WTC11 (cell line): ENCODE measurements at regions not wholly inside any gene's neighbourhood (a gene's known extent, or its start where the extent isn't known, plus 50 kb on each side); places are given as distances from the start of the nearest gene placed in this dataset.

Experiments used
- ATAC-seq: fragments of 200-7000 bp; cut with Tn5 transposase; 2 replicates; pipeline ENCODE4 v1.10.0; 2021; ENCODE audit warnings: mild to moderate bottlenecking, moderate library complexity
- CTCF ChIA-PET: fragments of 300-600 bp; sonication (Branson Sonifier 250); formaldehyde crosslinking; loops from one replicate; lab custom pipeline; 2021; ENCODE audit warnings: antibody characterized with exemption; lab: Charles Lee
- POLR2A ChIA-PET: fragments of 350-600 bp; sonication (Branson Sonifier 250); formaldehyde crosslinking; loops from one replicate; lab custom pipeline; 2021; ENCODE audit warnings: antibody characterized with exemption; lab: Charles Lee
- DNase-seq: peaks from one replicate; pipeline ENCODE4 v3.0.0; 2021; ENCODE audit warnings: low spot score
- H3K27ac Mint-ChIP-seq: 2 replicates; pipeline ENCODE4 v1.8.0; 2021; ENCODE audit warnings: mixed read lengths
- H3K27me3 Mint-ChIP-seq: 2 replicates; pipeline ENCODE4 v1.8.0; 2021; ENCODE audit warnings: low read depth, mild to moderate bottlenecking, moderate library complexity, mixed read lengths
- H3K36me3 Mint-ChIP-seq: 2 replicates; pipeline ENCODE4 v1.8.0; 2021; ENCODE audit warnings: mixed read lengths
- H3K4me1 Mint-ChIP-seq: 2 replicates; pipeline ENCODE4 v1.8.0; 2022; ENCODE audit warnings: mixed read lengths
- H3K4me3 Mint-ChIP-seq: 2 replicates; pipeline ENCODE4 v1.8.0; 2021; ENCODE audit warnings: mild to moderate bottlenecking, moderate library complexity, mixed read lengths
- H3K9me3 Mint-ChIP-seq: 2 replicates; pipeline ENCODE4 v1.8.0; 2021; ENCODE audit warnings: mixed read lengths
- NR2C2 ChIP-seq: sonication (generic); formaldehyde crosslinking; IDR thresholded peaks from 2 replicates; pipeline ENCODE4 v1.8.0; 2022; ENCODE audit warnings: mild to moderate bottlenecking, missing genetic modification reagents
- NR3C1 ChIP-seq: sonication (generic); formaldehyde crosslinking; conservative IDR thresholded peaks from 2 replicates; pipeline ENCODE4 v1.8.1; 2023; ENCODE audit warnings: low read depth, mild to moderate bottlenecking, missing genetic modification reagents
- RELA ChIP-seq: sonication (generic); formaldehyde crosslinking; IDR thresholded peaks from 2 replicates; pipeline ENCODE4 v1.8.1; 2022; ENCODE audit warnings: missing genetic modification reagents, mild to moderate bottlenecking, borderline replicate concordance
- SMAD3 ChIP-seq: sonication (generic); formaldehyde crosslinking; IDR thresholded peaks from 2 replicates; pipeline ENCODE4 v1.8.0; 2022; ENCODE audit warnings: missing genetic modification reagents, mild to moderate bottlenecking, borderline replicate concordance
- SMAD4 ChIP-seq: sonication (generic); formaldehyde crosslinking; IDR thresholded peaks from 2 replicates; pipeline ENCODE4 v1.8.0; 2022; ENCODE audit warnings: mild to moderate bottlenecking, missing genetic modification reagents
- ZNF396 ChIP-seq: fragments of 250-450 bp; sonication (Bioruptor Pico); IDR thresholded peaks from 2 replicates; pipeline ENCODE4 v1.8.0; 2021; ENCODE audit warnings: mild to moderate bottlenecking, moderate library complexity, borderline replicate concordance
- TF ChIP-seq, protein P1 (sequence below): sonication (generic); formaldehyde crosslinking; IDR thresholded peaks from 2 replicates; pipeline ENCODE4 v1.8.0; 2023; ENCODE audit warnings: mild to moderate bottlenecking, missing genetic modification reagents
- TF ChIP-seq, protein P2 (sequence below): sonication (generic); formaldehyde crosslinking; IDR thresholded peaks from 2 replicates; pipeline ENCODE4 v1.8.1; 2023; ENCODE audit warnings: mild to moderate bottlenecking, missing genetic modification reagents, moderate library complexity
- TF ChIP-seq, protein P3 (sequence below): sonication (generic); formaldehyde crosslinking; IDR thresholded peaks from 2 replicates; pipeline ENCODE4 v1.8.0; 2022; ENCODE audit warnings: mild to moderate bottlenecking, missing genetic modification reagents
- TF ChIP-seq, protein P4 (sequence below): sonication (generic); formaldehyde crosslinking; IDR thresholded peaks from 2 replicates; pipeline ENCODE4 v1.8.1; 2023; ENCODE audit warnings: mild to moderate bottlenecking, missing genetic modification reagents
- TF ChIP-seq, protein P5 (sequence below): sonication (generic); formaldehyde crosslinking; IDR thresholded peaks from 2 replicates; pipeline ENCODE4 v1.8.1; 2023; ENCODE audit warnings: mild to moderate bottlenecking, missing genetic modification reagents
- TF ChIP-seq, protein P6 (sequence below): sonication (generic); formaldehyde crosslinking; IDR thresholded peaks from 2 replicates; pipeline ENCODE4 v1.8.0; 2023; ENCODE audit warnings: missing genetic modification reagents, mild to moderate bottlenecking, borderline replicate concordance
- TF ChIP-seq, protein P7 (sequence below): fragments of 250-450 bp; sonication (Bioruptor Pico); IDR thresholded peaks from 2 replicates; pipeline ENCODE4 v1.9.0; 2021; ENCODE audit warnings: mild to moderate bottlenecking
- TF ChIP-seq, protein P8 (sequence below): fragments of 250-450 bp; sonication (Bioruptor Pico); conservative IDR thresholded peaks from 2 replicates; pipeline ENCODE4 v1.9.0; 2021; ENCODE audit warnings: mild to moderate bottlenecking

DNA sequence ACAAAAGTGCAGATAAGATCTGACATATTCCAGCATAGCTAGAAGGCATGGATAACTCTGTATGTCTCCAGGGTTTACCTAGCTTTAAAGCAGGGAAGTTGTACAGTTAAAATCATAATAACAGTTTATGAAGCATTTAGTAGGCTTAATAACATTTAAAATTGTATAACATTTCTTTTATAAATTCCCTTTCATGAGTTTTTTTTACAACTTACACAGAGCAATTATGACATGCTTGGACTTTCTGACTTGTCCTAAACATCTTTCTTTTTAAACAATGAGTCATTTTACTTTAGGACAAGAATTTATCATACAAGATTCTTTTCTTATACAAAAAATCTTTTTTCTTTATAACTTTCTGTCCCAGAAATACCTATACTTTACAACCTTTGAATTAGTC lies 408.5 kb upstream of the NEGR1 start (continued):
- TF ChIP-seq, protein P1, sequence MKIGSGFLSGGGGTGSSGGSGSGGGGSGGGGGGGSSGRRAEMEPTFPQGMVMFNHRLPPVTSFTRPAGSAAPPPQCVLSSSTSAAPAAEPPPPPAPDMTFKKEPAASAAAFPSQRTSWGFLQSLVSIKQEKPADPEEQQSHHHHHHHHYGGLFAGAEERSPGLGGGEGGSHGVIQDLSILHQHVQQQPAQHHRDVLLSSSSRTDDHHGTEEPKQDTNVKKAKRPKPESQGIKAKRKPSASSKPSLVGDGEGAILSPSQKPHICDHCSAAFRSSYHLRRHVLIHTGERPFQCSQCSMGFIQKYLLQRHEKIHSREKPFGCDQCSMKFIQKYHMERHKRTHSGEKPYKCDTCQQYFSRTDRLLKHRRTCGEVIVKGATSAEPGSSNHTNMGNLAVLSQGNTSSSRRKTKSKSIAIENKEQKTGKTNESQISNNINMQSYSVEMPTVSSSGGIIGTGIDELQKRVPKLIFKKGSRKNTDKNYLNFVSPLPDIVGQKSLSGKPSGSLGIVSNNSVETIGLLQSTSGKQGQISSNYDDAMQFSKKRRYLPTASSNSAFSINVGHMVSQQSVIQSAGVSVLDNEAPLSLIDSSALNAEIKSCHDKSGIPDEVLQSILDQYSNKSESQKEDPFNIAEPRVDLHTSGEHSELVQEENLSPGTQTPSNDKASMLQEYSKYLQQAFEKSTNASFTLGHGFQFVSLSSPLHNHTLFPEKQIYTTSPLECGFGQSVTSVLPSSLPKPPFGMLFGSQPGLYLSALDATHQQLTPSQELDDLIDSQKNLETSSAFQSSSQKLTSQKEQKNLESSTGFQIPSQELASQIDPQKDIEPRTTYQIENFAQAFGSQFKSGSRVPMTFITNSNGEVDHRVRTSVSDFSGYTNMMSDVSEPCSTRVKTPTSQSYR (CRISPR knock-in tag) = no peak
- TF ChIP-seq SMAD3 (CRISPR knock-in tag) = no peak
- TF ChIP-seq, protein P2, sequence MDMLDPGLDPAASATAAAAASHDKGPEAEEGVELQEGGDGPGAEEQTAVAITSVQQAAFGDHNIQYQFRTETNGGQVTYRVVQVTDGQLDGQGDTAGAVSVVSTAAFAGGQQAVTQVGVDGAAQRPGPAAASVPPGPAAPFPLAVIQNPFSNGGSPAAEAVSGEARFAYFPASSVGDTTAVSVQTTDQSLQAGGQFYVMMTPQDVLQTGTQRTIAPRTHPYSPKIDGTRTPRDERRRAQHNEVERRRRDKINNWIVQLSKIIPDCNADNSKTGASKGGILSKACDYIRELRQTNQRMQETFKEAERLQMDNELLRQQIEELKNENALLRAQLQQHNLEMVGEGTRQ (CRISPR knock-in tag) = no peak
- TF ChIP-seq RELA (CRISPR knock-in tag) = no peak
- no peak for TF ChIP-seq NR3C1 (CRISPR knock-in tag)
- TF ChIP-seq, protein P3, sequence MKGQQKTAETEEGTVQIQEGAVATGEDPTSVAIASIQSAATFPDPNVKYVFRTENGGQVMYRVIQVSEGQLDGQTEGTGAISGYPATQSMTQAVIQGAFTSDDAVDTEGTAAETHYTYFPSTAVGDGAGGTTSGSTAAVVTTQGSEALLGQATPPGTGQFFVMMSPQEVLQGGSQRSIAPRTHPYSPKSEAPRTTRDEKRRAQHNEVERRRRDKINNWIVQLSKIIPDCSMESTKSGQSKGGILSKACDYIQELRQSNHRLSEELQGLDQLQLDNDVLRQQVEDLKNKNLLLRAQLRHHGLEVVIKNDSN (CRISPR knock-in tag) = no peak
- TF ChIP-seq, all 79 proteins: peak for 0

DNA sequence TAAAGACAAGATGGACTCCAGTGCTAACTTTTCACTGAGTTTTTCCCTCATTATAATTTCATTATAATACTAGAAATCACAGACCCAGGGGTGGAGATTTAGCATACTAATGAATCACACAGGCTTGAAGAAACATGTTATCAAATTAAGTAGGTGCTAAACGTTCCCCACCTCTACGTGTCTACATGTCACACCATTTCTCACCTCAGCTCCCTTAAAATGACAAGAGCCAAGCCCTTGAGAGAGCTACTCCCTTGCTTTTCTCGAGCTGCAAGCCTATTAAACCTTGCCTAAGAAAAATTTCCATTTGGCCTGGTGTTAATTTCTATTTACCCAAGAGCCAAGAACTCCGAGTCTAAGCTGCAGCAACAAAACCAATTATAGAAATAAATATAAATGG lies 396.3 kb upstream of the NEGR1 start:
- no peaks in the 10 kb centered on the region for H3K27me3 Mint-ChIP-seq
- no peak for DNase-seq
- ChIA-PET POLR2A (no interaction called here), CTCF (no interaction called here)
- H3K4me3 Mint-ChIP-seq = no peak overlapping the region
- H3K9me3 Mint-ChIP-seq = no peaks in the 10 kb centered on the region
- no peaks in the 10 kb centered on the region for H3K36me3 Mint-ChIP-seq
- TF ChIP-seq, protein P4, sequence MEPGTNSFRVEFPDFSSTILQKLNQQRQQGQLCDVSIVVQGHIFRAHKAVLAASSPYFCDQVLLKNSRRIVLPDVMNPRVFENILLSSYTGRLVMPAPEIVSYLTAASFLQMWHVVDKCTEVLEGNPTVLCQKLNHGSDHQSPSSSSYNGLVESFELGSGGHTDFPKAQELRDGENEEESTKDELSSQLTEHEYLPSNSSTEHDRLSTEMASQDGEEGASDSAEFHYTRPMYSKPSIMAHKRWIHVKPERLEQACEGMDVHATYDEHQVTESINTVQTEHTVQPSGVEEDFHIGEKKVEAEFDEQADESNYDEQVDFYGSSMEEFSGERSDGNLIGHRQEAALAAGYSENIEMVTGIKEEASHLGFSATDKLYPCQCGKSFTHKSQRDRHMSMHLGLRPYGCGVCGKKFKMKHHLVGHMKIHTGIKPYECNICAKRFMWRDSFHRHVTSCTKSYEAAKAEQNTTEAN (CRISPR knock-in tag) = no peak
- no peak for TF ChIP-seq SMAD4 (CRISPR knock-in tag)
- TF ChIP-seq, protein P5, sequence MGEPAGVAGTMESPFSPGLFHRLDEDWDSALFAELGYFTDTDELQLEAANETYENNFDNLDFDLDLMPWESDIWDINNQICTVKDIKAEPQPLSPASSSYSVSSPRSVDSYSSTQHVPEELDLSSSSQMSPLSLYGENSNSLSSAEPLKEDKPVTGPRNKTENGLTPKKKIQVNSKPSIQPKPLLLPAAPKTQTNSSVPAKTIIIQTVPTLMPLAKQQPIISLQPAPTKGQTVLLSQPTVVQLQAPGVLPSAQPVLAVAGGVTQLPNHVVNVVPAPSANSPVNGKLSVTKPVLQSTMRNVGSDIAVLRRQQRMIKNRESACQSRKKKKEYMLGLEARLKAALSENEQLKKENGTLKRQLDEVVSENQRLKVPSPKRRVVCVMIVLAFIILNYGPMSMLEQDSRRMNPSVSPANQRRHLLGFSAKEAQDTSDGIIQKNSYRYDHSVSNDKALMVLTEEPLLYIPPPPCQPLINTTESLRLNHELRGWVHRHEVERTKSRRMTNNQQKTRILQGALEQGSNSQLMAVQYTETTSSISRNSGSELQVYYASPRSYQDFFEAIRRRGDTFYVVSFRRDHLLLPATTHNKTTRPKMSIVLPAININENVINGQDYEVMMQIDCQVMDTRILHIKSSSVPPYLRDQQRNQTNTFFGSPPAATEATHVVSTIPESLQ (CRISPR knock-in tag) = no peak
- TF ChIP-seq, all 79 proteins: peak for 0
- H3K4me1 Mint-ChIP-seq = peaks cover 33% of the 10 kb centered on the region
- ATAC-seq = no peak
- H3K27ac Mint-ChIP-seq = no peak overlapping the region

DNA sequence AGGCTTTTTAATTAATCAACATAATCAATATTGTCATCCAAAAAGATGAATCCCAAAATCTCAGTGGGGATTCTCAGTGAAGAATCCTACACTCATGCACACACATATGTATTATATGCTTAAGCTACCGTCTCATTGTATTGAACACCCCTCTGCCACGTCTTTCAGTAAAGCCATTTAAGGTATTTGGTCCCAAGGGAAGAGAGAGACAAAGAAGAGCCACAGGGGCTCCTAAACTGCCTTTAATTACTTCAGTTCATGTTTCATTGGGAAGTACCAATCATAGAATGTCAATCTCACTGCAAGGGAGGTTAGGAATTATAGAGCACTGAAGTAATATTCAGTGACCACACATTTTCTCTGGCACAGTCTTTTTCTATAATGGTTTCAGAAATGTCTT lies 388.6 kb upstream of the NEGR1 start:
- H3K4me1 Mint-ChIP-seq = peaks cover 13% of the 10 kb centered on the region
- TF ChIP-seq, protein P6, sequence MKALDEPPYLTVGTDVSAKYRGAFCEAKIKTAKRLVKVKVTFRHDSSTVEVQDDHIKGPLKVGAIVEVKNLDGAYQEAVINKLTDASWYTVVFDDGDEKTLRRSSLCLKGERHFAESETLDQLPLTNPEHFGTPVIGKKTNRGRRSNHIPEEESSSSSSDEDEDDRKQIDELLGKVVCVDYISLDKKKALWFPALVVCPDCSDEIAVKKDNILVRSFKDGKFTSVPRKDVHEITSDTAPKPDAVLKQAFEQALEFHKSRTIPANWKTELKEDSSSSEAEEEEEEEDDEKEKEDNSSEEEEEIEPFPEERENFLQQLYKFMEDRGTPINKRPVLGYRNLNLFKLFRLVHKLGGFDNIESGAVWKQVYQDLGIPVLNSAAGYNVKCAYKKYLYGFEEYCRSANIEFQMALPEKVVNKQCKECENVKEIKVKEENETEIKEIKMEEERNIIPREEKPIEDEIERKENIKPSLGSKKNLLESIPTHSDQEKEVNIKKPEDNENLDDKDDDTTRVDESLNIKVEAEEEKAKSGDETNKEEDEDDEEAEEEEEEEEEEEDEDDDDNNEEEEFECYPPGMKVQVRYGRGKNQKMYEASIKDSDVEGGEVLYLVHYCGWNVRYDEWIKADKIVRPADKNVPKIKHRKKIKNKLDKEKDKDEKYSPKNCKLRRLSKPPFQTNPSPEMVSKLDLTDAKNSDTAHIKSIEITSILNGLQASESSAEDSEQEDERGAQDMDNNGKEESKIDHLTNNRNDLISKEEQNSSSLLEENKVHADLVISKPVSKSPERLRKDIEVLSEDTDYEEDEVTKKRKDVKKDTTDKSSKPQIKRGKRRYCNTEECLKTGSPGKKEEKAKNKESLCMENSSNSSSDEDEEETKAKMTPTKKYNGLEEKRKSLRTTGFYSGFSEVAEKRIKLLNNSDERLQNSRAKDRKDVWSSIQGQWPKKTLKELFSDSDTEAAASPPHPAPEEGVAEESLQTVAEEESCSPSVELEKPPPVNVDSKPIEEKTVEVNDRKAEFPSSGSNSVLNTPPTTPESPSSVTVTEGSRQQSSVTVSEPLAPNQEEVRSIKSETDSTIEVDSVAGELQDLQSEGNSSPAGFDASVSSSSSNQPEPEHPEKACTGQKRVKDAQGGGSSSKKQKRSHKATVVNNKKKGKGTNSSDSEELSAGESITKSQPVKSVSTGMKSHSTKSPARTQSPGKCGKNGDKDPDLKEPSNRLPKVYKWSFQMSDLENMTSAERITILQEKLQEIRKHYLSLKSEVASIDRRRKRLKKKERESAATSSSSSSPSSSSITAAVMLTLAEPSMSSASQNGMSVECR (CRISPR knock-in tag) = no peak
- TF ChIP-seq, protein P7, sequence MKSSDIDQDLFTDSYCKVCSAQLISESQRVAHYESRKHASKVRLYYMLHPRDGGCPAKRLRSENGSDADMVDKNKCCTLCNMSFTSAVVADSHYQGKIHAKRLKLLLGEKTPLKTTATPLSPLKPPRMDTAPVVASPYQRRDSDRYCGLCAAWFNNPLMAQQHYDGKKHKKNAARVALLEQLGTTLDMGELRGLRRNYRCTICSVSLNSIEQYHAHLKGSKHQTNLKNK (CRISPR knock-in tag) = no peak
- TF ChIP-seq NR2C2 = no peak
- TF ChIP-seq ZNF396 = no peak
- TF ChIP-seq, protein P8, sequence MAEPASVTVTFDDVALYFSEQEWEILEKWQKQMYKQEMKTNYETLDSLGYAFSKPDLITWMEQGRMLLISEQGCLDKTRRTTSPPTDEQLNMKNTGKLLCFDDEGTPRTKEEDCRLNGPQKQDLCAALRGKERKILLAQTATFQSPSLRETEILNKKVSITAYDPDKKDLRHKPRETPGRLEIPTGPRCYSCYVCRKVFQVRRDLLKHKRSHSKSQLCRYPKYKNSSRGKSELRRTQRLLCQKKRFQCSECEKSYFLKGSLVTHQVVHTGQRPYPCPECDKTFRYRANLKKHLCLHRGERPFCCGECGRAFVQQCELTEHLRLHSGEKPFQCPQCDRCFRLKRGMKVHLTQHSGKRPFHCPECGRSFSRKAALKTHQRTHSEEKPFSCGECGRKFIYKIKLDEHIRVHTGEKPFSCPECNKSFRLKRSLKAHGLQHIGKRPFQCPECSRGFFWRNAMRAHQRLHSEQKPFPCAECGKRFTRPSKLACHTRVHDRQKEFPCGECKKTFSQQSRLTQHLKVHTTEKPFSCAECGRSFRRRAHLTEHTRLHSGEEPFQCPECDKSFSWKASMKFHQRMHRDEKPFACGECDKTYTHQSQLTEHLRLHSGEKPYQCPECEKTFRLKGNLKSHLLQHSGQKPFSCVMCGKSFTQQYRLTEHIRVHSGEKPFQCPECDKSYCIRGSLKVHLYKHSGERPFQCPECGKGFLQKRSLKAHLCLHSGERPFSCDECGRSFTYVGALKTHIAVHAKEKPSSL = no peak
- POLR2A ChIA-PET = no interaction called here
- no peaks in the 10 kb centered on the region for H3K27me3 Mint-ChIP-seq
- ATAC-seq (peak; percentile 85), DNase-seq (no peak)
- no peak overlapping the region for H3K4me3 Mint-ChIP-seq
- CTCF ChIA-PET = no interaction called here
- H3K36me3 Mint-ChIP-seq = no peaks in the 10 kb centered on the region
- no peaks in the 10 kb centered on the region for H3K9me3 Mint-ChIP-seq
- no peak overlapping the region; the same call in 1 of the 2 replicates for H3K27ac Mint-ChIP-seq
